ENCODE measurements at regions not wholly inside any gene's neighbourhood (a gene's known extent, or its start where the extent isn't known, plus 50 kb on each side); places are given as distances from the start of the nearest gene placed in this dataset.
A peak's percentile ranks its signal among the peaks of the same experiment; 100 is the strongest.

- Histone ChIP-seq H3K27ac (no peak overlapping the region), H3K36me3 (replicated peaks in 1 of 2) (no peaks in the 10 kb centered on the region)
- 83 to 95% (median 89%) methylated on average over 4 of the region's 4 CpGs for WGBS, 4 donors
Observed at GRCh38 chr4:74627093-74627492, 167.2 kb downstream of the BTC start.

DNA sequence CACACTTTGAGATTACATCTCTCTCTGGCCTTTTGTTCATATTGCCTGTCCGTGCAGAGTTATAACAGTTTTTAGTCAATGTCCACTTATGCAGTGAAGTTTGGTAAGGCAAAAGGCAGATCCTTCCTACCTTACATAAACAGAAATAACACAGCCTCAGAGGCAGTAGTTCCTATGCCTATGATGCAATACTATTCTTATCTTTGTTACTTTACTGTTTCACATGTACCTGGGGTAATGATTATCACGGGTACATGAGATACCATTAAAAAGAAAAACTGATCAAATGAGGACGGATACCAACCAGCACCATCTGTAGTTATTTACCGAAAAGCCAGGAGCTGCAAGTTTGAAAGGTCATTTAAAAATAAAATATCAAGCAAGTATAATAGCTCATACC, 166.8 kb downstream of the BTC start:
- H3K9me3 ChIP-seq (replicated peaks in 1 of 3) = no peaks in the 10 kb centered on the region
- WGBS, 4 donors = 69 to 74% (median 73%) methylated on average over 4 of the region's 4 CpGs
- H3K4me1 ChIP-seq (replicated peaks in 1 of 2) = no peaks in the 10 kb centered on the region
- TF ChIP-seq POLR2A (IDR thresholded peaks at IDR 0.05) (no peak), CTCF (IDR thresholded peaks at IDR 0.05) (no peak)
- H3K4me3 ChIP-seq = no peak overlapping the region
- no peaks in the 10 kb centered on the region for H3K27me3 ChIP-seq
- DNase-seq = no peak
- intact Hi-C loops (cut with DNase I) = no loop called here
- no peak overlapping the region for H3K27ac ChIP-seq
- H3K36me3 ChIP-seq (replicated peaks in 1 of 2) = no peaks in the 10 kb centered on the region

More at GRCh38 chr4:74627093-74627492, 167.2 kb downstream of the BTC start:
- Histone ChIP-seq H3K9me3 (replicated peaks in 1 of 3) (no peaks in the 10 kb centered on the region), H3K27me3 (no peaks in the 10 kb centered on the region), H3K4me1 (replicated peaks in 1 of 2) (no peaks in the 10 kb centered on the region), H3K4me3 (no peak overlapping the region)
- intact Hi-C loops (cut with DNase I) = no loop called here
- TF ChIP-seq CTCF (IDR thresholded peaks at IDR 0.05) (no peak), POLR2A (IDR thresholded peaks at IDR 0.05) (no peak)
- DNase-seq = no peak

DNA sequence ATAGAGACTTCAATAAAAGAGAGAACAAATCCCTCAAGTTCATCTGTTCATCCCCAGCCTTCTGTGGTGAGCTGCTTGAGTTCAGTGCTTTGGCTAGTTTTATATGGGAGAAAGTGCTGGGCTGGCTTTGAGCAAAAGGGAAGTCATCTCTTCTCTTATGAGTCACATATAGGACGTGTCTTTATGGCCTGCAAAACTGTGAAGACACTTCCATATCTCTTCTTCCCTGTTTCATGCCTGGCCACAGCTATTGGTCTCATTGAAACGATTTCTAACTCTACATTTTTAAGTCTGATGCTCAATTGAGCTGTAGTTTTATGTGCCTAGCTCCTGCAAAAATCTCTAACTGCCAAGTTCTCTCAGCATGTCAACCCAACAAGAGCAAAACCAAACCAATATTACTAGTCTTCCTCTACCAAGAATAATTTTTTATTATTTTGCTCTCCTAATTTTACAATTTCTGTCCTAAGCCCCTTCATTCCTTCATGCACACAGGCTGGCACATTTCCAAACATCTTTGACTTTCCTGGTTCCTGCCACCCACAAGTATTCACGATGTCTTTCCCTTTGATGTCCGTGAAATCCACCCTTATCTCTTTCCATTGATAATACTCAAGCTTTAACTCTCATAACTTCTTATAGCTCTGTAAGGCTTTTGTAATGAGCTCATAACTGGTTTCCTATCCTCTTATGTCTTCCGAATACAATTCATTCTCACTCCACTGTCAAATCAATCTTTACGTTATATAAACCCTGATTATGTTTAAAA, 165.3 kb downstream of the BTC start:
- TF ChIP-seq CTCF (IDR thresholded peaks at IDR 0.05) (no peak), POLR2A (IDR thresholded peaks at IDR 0.05) (no peak)
- Histone ChIP-seq H3K9me3 (replicated peaks in 1 of 3) (no peaks in the 10 kb centered on the region), H3K4me3 (no peak overlapping the region), H3K27me3 (no peaks in the 10 kb centered on the region), H3K27ac (no peak overlapping the region), H3K36me3 (replicated peaks in 1 of 2) (no peaks in the 10 kb centered on the region), H3K4me1 (replicated peaks in 1 of 2) (no peaks in the 10 kb centered on the region)
- DNase-seq = peak in 1 of 7 donors; percentile 1
- intact Hi-C loops (cut with DNase I) = no loop called here
- 48 to 70% (median 50%) methylated on average over 6 of the region's 6 CpGs for WGBS, 4 donors

GRCh38 chr4:74630551-74630950, 163.8 kb downstream of the BTC start:
- Histone ChIP-seq H3K4me3 (no peak overlapping the region), H3K36me3 (replicated peaks in 1 of 2) (no peaks in the 10 kb centered on the region), H3K27ac (no peak overlapping the region), H3K27me3 (no peaks in the 10 kb centered on the region), H3K4me1 (replicated peaks in 1 of 2) (no peaks in the 10 kb centered on the region), H3K9me3 (replicated peaks in 1 of 3) (no peaks in the 10 kb centered on the region)
- DNase-seq = no peak
- TF ChIP-seq CTCF (IDR thresholded peaks at IDR 0.05) (no peak), POLR2A (IDR thresholded peaks at IDR 0.05) (no peak)
- intact Hi-C loops (cut with DNase I) = no loop called here
- WGBS, 4 donors = 76 to 85% (median 80%) methylated on average over 3 of the region's 3 CpGs
